GM21367 (cell line): ENCODE measurements at regions not wholly inside any gene's neighbourhood (a gene's known extent, or its start where the extent isn't known, plus 50 kb on each side); places are given as distances from the start of the nearest gene placed in this dataset.
"Not testable (repeated sequence)": the region's sequence is repeated elsewhere in the genome, so short reads cannot be mapped to it uniquely, and the experiment has no call there.

Source experiments
- ATAC-seq: cut with Tn5 transposase; IDR thresholded peaks from one replicate; pipeline ENCODE4 v1.9.1; 2021; ENCODE audit not compliant: unreplicated experiment

- ATAC-seq: no peak
Observed at GRCh38 chr1:198809247-198809646, 170.4 kb downstream of the PTPRC start.

DNA sequence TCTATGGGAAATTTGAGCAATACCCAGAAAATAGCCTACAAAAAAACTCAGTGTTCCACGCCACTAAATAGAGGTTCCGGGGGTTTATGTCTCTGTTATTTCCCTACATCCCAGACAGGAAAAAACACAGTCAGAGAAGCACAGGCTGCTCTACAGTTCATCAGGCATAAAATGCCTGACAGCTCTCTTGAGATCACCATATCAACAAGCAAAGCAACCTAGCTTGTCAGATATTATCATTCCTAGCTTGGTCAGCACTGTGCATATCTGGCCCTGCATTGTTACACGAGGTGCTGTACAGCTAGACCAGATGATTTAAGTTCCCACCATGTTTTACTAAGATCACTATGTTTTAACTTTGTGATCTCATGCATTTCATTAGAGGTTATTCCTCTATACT, 172.6 kb downstream of the PTPRC start:
- ATAC-seq: no peak

- no peak for ATAC-seq
Observed at GRCh38 chr1:198823626-198824025, 184.8 kb downstream of the PTPRC start.

- no peak for ATAC-seq
Observed at GRCh38 chr1:198825254-198825653, 186.4 kb downstream of the PTPRC start.

GRCh38 chr1:198829356-198829755, 190.5 kb downstream of the PTPRC start:
- ATAC-seq: no peak

DNA sequence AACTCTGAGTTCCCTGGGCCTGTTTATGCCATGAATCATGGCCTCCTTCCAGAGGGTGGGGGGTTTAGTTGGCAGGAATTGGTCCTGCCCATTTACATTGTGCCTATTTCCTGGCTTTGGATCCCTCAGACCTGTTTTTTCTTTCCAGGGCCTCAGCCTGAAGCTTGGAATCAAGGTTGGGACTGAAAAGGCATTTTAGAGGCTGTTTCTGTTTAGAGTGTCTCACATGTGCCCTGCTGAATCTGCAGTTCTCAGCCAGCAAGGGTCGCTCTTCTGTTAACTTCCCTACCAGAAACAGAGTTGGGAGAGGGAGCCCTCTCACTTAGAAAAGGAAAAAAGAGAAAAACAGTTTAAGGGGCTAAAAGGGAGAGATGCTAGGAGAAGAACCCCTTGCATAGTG, 191.1 kb downstream of the PTPRC start:
- ATAC-seq: no peak

DNA sequence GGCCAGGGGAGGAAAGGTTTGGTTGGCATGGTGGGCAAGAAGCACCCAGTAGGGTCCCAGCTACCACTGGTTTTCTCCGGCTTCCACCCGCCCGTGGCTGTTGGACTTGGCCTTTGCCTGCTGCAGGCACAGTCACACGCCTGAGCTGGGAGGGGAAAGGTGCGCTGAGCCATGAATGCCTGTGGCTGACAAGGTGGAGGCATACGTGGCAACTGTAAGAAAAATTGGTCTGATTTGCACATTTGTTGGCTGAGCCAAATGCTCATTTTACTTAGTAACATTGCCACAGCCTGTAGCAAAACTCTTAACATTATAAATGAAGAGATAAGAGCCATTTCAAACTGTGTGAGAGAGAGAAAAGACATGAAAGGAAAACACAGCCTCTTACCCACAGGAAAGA, 191.6 kb downstream of the PTPRC start:
- ATAC-seq: no peak

DNA sequence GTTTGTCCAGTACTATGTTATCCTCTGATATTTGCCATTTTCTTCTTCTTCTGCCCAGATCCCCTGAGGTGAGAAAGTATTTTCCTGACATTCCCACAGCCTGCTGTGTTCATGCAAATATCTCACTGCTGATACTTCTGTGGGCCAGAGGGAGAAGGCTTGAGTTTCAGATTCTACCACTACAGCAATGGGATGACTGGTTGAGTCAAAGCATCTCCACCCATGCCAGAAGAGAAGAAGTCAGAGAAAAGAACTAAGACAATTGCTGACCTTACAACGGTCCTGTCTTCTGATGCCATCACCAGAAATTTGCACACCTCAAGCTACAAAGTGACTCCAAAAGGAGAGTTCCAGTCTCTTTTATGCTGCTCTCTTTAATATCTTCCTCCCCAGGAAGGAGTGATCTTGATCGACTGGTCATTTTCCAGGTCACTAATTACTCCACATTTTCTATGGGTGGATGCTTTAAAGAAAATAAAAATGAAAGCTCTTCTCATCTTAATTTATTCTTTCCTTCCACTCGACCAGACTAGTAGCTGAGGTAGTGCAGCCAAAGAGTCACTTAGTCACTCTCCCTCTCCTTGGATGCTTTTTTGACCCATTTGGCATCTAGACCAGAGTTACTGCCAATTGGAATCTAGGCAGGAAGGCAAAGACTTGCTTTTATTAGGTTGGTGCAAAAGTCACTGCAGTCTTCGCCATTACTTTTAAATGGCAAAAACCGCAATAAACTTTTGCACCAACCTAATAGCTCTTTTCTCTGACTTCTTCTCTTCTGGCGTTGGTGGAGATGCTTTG, 195.1 kb downstream of the PTPRC start:
- ATAC-seq: no peak

DNA sequence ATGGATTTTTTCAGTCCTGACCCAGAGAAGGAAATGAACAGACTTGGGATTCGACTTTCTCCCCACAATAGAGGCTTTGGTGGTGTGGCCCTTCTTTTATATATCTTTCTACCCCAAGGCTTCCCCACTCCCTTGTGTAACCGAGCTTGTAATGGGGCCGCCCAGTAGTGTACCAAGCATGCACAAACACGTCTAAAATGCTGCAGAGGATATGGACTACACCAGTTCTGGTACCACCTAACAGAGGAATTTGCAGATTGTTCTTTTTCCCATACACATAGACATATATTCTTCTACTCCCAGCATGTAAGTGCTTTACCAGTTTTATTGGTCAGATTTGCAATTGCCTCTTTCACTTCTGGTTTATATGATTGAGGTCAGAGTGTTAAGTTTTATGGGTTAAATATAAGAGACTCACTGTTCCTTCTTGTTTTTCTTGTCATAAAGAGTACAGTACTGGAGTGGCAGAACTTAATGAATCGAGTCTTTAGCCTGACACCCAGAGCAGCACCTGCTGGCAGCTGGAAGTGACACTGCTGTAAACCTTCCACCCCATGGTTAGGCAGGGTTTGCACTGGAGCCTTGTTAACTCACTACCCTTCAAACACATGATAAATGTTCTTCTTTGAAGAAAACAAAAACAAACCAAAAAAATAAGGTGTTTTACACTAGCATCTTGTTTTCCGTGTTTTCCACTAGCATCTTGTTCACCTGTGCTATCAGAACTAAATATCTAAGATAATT, 198.6 kb downstream of the PTPRC start:
- ATAC-seq: no peak

DNA sequence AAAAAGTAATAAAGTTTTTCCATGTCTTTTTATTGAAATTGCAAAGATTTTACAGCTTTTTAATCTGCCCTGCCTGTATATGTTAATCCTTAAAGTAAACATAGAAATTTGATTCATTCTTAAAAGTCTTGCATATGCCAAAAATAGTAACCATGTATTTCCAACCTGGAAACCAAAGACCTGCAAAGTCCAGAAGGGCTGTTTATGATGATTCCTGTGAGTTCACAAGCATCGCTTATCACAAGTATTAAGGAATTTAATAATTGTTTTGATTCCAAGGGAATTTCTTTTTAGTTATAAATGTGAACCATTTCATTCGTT, 199.1 kb downstream of the PTPRC start:
- ATAC-seq: no peak

- ATAC-seq: no peak
Observed at GRCh38 chr1:198841477-198841876, 202.6 kb downstream of the PTPRC start.

- ATAC-seq: no peak
Observed at GRCh38 chr1:198842686-198843085, 203.8 kb downstream of the PTPRC start.

- ATAC-seq: no peak
Observed at GRCh38 chr1:198845271-198845670, 206.4 kb downstream of the PTPRC start.

DNA sequence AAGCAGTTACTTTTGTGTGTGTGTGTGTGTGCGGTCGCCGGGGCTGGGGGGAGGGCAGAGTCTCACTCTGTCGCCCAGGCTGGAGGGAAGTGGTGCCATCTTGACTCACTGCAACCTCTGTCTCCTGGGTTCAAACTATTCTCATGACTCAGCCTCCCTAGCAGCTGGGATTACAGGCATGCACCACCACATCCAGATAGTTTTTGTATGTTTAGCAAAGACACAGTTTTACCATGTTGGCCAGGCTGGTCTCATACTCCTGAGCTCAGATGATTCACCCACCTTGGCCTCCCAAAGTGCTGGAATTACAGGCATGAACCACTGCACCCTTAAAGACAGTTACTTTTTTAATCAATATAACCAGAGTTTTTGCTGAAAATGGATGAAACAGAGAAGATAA, 207.0 kb downstream of the PTPRC start:
- ATAC-seq: no peak

- no peak for ATAC-seq
Observed at GRCh38 chr1:198846556-198846955, 207.7 kb downstream of the PTPRC start.

DNA sequence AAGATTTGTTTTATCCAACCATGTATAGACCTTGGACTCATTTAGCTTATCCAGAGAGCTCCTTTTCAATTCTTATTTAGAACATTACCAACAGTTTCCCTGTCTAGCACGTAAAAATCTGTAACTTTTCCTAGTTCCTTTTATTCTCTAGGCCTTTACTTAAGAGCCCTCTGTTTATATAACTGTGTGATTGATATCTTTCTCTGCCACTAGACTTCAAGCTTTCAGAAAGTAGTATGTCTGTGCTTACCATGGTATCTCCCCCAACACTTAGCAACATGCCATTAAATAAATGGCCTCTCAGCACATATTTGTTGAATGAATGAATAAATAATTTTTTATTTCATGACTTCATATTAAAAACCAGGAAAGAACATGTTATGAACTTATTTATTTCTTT, 209.4 kb downstream of the PTPRC start:
- no peak for ATAC-seq

GRCh38 chr1:198848649-198849048, 209.8 kb downstream of the PTPRC start:
- ATAC-seq: no peak

GRCh38 chr1:198849093-198849492, 210.3 kb downstream of the PTPRC start:
- ATAC-seq: no peak

GRCh38 chr1:198850196-198850595, 211.4 kb downstream of the PTPRC start:
- no peak for ATAC-seq

DNA sequence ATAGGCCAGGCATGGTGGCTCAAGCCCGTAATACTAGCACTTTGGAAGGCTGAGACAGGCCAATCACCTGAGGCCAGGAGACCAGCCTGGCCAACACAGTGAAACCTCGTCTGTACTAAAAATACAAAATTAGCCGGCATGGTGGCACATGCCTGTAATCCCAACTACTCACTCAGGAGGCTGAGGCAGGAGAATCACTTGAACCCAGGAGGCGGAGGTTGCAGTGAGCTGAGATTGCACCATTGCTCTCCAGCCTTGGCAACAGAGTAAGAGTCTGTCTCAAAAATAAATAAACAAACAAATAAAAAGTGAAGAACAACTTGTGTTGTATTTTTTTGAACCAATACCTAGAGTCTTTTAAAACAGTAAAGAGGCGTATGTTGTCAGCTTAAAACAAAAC, 212.1 kb downstream of the PTPRC start:
- ATAC-seq: not testable (repeated sequence)

DNA sequence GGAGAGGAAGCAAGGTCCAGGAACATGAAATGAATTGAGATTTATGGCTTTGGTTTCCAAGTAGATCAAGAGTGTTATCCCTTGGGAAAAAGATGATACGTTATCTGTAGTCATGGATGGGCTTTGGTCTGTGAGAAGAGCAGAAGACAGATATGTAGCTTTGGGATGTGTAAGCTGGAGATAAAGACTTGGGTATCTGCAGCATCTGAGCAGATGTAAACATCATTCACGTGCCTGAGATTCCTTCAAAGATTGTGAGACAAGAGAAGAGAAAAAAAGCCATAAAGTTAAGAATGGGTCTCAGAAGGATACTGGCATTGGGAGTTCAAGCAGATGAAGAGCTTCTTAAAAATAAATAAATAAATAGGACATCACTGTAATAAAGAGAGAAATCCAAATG, 217.8 kb downstream of the PTPRC start:
- no peak for ATAC-seq

DNA sequence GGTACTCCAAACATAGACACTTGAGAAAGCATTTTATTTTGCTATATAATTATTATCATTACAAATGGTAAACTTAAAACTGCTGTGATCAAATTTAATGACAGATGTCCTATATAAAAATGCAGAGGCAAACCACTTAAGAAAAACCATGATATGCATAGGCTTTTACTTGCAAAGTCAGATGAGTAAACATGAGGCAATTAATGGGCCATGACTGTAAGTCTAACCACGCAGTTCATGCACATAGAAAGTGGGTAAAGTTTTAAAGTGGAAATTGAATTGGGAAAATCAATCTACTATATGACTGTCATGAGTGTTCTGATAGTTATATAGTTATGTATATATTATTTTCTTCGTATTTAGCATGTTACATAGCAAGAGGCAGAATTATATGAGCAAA, 219.2 kb downstream of the PTPRC start:
- ATAC-seq: no peak

DNA sequence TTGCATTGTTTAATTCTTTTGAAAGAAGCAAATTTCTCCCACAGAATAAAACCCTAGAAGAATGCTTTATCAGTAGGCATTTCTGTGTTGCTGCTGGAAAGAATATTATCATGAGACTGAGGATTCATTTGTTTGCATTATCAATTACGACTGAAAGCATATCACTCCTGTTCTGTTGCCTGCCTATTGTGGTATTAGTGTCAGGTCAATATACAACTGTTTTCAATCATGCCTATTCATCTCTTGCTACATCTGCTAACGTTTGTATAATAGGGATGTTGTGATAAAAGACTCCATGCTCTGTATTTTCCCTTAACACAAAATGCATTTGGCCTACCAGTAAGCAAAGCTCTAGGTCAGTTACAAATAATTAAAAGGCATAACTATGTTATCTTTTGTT, 221.5 kb downstream of the PTPRC start:
- no peak for ATAC-seq
